ENCODE measurements at regions not wholly inside any gene's neighbourhood (a gene's known extent, or its start where the extent isn't known, plus 50 kb on each side); places are given as distances from the start of the nearest gene placed in this dataset.

DNA sequence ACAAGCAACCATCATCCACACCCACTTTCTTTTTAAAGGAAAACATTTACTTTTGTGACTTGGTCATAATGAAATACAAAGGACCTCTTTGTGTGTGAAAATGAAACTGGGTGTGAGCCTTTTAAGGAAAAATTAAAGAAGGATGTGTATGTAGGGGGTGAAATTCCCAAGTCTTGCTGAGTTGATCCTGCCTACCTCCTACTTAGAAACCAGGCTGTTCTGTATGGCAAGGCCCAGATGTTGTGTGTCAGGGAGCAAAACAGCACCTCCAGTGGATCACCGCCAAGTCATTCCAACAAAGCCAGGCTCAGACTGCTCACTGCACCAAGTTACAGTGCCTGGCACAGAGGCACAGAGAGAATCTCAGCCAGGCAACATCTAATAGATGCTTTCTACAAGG, 198.5 kb upstream of the FBN2 start:
- DNase-seq = no peak

DNA sequence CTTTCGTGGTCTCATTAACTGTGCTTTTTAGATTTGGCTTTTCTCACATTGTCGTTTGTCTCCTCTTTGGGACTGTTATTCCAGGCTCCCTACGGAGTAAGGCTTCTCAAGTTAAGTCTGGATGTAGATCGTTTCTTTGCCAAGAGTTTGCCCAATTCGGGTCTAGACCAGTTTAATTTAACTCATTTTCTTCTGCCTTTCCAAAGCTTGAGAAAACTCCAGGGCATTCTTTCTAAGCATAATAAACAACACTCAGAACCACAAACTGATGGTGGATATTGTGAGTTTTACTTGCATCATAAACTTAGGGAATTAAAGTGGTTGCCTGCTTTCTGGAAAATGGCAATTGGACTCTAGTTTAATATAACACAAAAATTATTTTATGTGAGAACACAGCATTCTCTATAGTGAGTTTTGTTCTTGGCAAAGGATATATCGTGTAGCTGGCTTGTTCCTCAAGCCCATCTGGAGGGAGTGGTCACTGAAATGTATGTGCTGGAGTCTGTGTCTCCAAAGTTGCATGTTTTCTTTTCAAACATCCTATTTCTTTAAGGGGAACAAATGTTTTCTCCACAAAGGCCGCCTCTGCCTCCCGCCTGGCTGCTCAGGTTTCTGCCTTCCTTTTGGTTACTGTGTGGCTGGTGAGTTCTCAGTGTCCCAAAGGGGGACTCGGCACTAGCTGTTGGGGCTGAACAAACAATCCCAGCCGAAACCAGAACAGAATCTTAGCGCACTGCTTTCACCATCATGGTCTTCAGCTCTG, 211.3 kb upstream of the FBN2 start:
- no peak for DNase-seq

DNA sequence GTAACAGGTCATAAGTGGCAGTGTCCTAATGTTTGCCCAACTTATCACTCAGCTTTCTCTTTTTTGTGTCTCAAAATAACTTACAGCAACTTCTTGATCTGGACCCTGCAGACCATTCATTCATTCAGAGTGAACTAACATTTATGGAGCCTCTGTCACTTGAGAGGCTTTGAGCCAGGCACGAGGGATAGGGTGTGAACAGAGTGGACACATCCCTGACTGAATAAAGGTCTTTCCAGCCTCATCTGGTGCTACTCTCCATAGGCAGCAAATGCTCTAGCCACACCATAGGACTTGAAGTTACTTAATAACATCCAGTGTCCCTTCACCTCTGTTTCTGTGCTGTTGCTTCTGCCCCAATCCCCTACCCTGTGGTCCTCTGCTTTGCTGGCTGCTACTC, 212.1 kb upstream of the FBN2 start:
- no peak for DNase-seq

DNA sequence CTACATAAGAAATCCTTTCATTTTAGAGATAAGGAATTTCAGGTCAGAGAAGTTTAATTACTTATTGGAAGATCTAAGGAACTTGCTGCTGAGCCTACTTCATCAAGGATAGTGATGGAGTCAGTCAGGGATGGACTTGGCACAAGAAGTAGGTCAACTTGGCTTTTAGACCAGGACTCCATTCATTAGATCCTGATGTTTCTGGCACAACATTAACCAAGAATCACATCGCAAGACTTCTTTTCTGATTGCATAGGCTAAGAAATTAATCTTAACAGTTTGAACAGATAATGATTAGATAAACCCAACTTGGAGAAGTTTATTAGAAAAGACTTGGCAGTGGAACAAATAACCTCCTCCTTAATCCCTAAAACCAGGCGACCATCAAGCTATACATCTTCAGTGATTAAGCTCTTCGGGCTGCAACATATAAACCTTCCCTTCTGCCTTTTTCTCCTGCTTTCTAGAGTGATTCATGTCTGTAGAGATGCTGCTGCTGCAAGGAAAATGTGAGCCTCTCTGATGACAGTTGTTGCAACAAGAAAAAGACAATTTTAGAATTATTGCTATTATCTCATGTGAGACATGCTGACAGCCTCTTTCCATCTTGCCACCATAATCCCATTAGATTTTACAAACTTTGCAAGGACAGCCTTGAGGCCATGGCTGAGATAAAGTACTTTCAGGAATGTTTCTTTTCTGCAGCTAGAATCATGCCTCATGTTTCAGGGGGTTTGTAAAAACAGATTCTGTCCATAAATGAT, 207.9 kb upstream of the SLC27A6 start:
- no peak for DNase-seq

DNA sequence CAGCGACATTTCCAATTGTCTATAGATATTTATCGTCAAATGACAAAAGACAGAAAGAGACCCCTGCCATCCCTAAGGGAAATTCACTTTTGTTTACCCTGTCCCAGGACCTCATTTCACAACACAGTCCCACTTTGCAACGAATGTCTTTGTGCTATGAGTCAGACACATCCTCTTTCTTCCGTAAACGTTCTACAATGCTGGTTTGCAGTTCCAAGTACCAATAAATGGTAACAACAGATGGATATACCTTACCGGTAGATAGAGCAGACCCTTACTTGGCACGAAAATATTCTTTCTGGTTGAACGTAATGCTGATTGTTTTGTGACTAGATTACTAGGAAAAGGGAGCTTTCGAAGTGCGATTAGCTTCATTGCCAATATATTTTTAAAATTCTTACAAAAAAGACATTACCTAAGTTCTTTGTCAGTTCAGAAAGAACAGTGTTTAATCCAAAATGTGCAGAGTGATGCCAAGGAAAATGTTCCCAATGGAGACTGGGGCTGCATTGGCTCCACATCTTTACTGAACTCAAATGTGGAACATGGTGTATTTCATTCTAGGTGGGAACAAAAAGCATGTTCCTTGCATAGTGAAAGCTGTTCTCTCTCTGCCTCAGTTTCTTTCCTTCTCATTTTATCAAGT, 202.5 kb upstream of the SLC27A6 start:
- no peak for DNase-seq

DNA sequence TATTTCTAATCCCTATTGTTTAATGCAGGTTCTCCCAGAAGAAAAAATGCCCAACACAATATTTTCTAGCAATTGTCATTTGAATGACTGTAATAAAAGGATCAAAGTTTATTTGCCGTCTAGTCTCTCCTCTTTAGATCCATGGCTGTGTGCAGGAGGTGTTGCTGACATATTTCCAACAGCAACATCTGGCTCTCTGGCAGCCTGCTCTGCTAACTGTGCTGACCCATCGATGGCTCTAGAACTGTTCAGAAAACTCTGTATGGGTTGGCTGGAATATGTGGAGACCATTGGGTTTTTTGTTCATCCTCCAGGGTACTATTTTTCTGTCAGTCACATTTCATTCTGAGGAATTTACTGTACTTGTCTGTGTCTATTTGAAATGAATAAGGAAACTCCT, 202.0 kb upstream of the SLC27A6 start:
- no peak for DNase-seq

DNA sequence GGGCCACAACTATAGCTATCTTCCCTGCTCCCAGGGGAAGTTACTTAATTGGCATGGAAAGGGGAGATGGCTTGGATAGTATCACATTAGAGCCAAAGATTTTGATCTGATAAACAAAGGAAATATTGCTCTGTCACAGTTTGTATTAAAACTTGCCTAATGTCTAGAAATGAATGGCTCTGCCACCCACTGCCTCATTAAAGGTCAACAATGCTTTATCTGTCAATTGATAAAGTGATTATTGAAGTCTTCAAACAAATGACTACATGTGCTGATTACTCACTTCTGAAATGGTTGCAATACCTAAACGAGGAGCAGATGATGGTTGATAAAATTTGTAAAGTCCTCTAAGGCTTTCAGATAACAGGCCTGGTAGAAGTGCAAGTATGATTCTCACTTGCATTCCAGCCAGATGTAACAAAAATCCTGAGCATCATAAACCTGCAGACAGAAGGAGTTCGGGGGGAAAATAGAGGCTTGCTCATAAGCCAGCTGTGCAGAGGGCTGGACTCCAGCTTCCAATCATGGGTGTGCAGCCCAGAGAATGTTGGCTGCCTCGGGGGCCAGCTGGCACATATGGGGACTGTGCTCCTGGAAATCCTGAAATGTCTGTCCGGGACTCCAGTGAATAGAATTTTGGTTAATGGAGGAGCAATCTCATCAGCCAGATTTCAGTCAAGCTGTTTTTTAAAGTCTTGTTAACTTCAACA, 200.5 kb upstream of the SLC27A6 start:
- no peak for DNase-seq

DNA sequence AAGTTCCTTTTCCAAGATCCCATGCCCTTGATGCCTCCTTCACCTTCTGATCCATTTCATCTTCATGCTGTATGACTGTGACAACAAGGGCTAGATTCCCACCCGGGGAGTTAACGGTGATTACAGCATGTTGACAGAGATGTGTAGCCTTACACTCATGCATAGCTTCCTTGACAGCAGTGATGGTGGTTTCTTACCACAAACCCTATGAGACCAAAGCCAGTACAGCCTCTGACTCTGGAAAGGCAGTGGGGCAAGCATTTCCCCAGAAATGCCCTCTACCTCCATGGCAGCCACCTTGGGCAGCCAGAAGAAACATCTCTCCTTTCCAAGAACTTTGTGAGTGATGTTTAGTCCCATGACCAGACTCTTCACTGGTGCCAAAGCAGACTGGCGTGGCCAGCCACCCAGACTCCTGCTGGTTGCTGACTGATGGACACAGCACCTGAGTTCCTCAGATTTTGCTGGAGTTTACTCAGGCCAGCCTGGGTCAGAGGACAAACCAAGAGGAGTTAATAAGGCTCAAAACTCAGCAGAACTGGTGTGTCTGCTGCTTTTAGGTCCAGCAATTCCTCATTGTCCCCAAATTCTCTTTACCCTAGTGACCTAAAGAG, 199.7 kb upstream of the SLC27A6 start:
- no peak for DNase-seq

DNA sequence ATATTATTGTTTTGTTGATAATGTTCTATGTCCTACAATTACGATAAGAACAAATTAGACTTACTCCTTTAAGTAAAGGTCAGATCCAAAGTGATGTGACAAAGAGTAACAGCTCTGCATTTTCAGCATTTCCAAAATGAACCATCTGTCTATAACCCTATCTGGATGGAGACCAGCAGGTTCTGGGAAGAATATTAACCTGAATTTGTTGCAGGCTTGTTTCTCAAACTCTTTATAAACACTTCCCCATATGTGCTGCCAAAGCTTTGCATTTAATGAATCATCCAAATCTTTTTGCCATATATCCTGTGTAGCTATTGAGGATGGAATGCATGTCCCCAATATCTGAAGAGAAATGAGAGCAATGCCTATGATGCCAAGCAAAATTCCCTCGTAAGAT, 198.9 kb upstream of the SLC27A6 start:
- DNase-seq = no peak

DNA sequence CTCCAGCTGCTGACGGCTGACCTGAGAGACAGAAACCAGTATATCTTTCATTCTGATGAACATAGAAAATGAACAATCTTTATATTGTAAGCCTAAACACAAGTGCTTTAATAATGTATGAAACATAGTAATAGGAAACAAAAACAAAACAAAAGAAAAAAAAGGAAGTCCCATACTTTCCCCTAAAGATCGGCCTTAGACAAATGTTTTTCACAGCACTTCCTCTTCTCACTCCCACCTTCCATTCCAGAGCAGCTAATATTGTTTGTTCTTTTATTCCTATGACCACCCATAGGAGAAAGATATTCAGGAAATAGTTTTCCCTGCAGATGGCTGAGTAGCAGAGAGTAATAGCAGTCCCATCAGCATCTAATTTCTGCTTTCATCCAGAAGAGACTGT, 194.4 kb upstream of the SLC27A6 start:
- no peak for DNase-seq

DNA sequence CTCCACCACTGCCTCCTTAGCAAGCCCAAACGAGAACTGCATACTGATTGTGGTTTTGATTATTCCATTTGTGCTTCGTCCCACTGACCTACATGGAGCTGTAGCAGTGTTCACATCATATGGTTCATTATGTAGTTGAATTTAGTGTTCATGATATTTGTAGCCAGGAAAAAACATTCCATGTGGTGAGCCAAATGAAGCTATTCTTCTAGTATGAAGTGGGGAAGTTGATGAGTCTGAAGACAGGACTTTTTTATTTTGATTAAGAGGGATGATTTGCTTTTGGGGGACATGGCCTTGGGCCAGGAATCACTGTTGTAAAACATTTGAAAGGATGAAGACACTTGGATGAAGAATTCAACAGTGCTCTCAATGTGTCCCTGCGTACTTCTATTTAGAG, 192.9 kb upstream of the SLC27A6 start:
- no peak for DNase-seq

DNA sequence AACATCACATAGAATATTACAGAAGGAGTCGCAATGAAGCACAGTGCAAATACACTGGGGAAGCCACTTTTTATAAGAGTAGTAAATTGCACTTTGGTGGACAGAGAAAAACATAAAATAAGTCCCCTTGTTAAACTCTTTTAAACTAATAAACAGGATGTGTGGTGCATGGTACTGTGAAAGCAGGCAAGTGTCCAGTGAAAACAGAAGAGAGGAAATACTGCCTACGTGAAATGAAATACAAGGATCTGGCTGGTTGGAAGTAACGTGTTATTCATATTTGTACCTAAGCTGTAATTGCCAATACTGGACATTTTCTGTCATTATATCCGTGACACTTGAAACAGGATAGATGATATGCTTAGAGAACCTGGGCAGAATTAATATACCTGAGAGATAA, 191.9 kb upstream of the SLC27A6 start:
- DNase-seq = no peak

DNA sequence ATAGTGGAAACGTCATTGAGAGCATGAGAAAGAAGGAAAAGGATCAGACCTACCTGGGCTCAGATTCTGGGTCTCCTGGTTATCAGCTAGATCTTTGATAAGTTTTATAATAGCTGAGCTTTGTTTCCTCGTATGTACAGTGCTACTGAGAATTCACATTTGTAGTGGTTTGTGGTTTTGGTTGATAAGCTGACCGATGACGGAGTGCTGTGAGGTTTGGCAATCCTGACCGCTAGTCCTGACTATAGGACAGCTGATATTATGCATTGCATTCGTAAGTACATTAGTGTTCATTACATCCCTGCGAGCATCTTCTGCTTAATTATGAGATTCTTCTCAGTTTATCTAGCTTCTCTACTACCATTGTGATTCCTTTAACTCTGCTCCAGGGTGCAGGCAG, 190.7 kb upstream of the SLC27A6 start:
- no peak for DNase-seq

DNA sequence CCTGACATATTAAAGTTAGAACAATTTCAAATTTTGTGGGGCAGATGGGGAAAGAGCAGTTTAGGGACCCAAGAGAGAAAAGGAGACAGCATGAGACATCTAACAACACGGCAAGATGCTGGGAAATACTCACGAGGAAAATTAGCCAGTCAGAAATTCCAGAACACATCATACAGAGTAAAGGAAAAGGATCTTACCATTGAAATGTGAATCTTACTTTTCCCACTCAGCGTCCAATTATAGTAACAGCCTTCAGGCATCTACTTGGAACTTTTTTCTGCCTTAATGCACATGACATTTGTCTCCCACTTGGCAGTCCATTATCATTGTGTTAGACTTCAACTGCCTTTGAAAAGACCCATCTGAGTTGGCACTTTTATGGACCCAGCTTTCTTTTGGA, 189.7 kb upstream of the SLC27A6 start:
- no peak for DNase-seq

DNA sequence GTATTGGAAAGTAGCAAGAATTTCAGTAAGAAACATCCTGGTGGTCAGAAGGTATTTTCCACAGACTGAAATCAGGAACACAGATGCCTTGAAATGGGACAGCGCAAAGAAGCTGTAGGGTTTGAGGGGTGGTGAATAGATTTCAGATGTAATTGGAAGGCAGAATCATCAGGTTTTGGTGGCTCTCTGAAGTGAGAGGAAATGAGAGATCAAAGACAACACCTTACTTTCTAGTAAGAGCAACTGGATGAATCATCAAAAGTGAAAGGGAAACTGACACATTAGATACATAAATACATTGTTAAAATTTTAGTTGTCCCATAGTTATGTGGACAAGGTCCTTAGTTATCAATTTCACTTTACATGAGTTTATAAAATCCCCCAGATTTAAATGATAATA, 188.2 kb upstream of the SLC27A6 start:
- DNase-seq = no peak

DNA sequence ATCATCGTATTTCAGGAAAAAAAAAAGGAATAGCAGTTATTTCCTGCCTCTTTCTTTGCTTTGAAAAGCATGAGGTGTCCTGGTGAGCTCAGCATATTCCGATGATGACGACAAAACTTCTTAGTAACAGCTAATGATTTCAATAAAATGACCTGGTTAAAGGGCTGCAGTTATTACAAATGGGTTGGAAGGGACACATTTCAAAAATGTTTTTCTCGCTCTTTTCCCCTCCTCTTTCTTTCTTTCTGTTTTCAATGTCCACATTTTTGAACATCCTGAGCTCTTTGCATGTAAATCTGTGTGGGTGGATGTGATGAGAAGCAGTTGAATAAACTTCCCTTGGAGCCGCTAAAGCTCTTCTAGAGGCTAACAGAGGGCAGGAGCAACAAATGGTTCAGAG, 186.8 kb upstream of the SLC27A6 start:
- no peak for DNase-seq

DNA sequence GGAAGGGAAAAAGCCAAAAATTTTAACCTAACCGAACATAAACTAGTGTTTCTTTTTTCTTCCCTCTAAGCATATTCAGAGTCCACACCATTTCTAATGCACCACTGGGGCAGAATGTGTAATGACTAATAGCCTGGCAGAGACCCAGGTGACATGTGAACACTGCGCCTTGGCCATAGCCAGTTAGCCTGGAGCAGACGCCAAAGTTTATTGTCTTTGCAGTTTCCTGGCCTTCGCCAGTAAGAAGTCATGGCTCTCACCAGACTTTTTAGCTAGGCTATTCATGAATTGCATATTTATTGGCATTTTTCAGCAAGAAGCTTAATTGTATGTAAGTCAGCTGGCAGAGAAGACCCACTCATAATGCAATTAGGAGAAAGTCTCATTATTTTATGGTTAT, 182.8 kb upstream of the SLC27A6 start:
- no peak for DNase-seq

DNA sequence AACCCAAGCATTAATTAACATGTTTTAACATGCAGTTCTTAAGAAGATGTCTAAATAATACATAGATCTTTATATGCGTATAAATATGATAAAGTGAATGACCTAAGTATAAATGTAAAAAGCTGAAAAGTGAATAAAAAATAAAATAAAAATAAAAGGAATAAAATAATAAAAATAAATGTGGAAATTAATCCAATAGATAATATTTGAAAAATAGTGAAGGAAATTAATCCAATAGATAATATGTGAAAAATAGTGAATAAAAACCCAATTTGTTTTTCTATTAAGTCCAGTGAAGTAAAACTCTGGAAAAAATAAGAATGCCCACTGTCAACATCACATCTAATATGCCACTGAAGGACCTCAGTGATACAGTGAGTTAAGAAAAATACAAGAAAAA, 180.6 kb upstream of the SLC27A6 start:
- no peak for DNase-seq

DNA sequence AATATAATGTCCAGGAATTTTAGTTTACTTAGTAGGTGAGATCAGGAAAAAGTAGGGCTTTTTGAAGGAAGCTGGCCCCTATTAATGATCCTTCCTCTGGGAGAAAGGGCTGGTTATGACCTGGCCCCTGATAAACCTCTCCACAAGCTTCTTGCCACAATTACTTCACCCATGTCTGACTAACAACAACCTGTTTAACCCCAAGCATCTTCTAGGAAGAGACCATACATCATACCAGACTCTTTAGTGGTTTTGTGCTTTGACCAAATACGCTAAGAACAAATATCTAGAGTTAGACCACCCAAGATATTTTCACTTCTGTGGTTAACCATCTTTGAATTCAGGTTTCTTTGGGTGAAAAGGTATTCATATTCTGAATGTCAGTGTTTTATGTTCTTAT, 174.0 kb upstream of the SLC27A6 start:
- no peak for DNase-seq

DNA sequence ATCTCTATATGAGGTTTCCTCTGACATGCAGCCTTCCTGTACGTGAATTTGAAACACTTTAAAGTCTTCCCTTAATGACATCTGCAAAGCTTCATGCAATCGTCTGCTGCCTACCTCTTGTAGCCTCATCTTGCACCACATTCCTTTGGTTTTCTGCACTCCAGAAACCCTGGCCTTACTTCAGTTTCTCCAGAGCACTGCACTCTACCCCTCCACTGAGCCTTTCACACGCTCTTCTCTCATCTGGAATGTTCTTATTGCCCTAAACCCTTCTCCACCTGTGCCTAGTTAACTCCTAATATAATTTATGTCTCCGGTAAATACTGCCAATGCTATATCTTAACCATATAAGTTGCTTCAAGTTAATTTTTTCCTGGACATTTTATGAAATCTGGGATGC, 168.8 kb upstream of the SLC27A6 start:
- DNase-seq = no peak

DNA sequence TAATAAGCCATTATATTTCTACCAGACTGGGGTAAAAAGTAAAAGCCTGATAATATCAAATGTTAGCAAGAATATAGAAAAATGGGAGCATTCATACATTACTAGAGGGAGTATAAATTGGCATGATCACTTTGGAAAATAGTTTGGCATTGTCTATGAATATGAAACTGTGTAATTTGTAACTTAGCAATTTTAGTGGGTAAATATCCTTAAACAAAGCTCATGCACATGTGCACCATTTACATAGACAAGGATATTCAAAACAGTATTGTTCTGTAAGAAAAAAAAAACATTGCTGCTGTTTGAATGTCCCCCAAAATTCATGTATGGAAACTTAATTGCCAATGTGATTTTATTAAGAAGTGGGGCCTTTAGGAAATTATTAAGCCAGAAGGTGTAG, 166.4 kb upstream of the SLC27A6 start:
- no peak for DNase-seq

DNA sequence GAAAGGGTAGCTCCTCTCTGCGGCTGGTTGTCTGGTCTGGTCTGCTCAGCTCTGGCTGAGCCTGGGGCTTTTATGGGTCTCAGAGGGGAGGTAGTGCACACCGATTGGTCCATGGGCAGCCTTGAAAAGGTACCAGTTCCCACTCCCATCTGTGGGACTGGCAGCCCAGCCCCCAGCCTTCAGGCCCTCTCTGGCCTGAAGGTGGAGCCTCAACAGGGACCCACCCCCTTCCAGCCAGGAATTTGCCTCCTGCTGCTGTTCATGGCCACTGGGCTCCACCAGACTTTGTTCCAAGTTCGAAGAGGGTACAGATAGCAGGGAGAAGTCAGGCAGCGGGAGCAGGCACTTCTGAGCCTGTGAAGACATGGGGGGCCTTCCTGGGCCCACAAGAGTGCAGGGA, 165.3 kb upstream of the SLC27A6 start:
- no peak for DNase-seq

DNA sequence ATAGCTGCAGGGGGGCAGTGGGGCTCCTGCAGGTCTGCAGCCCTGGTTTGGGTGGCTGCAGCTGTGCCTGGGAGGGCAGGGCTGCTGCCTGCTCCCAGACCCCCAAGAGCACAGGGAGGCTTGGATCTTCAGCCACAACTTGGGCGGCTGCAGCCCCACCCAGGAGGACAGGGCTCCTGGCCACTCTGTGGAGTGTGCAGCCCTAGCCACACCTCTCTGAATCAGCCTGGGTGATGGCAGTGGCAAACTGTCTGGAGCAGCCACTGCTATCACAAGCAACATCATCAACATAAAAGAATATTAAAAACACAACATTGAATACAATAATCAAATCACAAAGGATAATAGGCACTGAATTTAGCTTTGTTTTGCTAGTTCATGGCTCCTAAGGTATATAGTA, 164.9 kb upstream of the SLC27A6 start:
- no peak for DNase-seq
